ENCODE measurements at regions not wholly inside any gene's neighbourhood (a gene's known extent, or its start where the extent isn't known, plus 50 kb on each side); places are given as distances from the start of the nearest gene placed in this dataset.

- TF ChIP-seq, protein P1, sequence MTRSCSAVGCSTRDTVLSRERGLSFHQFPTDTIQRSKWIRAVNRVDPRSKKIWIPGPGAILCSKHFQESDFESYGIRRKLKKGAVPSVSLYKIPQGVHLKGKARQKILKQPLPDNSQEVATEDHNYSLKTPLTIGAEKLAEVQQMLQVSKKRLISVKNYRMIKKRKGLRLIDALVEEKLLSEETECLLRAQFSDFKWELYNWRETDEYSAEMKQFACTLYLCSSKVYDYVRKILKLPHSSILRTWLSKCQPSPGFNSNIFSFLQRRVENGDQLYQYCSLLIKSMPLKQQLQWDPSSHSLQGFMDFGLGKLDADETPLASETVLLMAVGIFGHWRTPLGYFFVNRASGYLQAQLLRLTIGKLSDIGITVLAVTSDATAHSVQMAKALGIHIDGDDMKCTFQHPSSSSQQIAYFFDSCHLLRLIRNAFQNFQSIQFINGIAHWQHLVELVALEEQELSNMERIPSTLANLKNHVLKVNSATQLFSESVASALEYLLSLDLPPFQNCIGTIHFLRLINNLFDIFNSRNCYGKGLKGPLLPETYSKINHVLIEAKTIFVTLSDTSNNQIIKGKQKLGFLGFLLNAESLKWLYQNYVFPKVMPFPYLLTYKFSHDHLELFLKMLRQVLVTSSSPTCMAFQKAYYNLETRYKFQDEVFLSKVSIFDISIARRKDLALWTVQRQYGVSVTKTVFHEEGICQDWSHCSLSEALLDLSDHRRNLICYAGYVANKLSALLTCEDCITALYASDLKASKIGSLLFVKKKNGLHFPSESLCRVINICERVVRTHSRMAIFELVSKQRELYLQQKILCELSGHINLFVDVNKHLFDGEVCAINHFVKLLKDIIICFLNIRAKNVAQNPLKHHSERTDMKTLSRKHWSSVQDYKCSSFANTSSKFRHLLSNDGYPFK (CRISPR knock-in tag; IDR thresholded peaks at IDR 0.05; ENCODE audit: borderline replicate concordance): no peak
- TF ChIP-seq ARNTL (CRISPR knock-in tag; IDR thresholded peaks at IDR 0.05): no peak
- TF ChIP-seq ZNF383 (CRISPR knock-in tag; IDR thresholded peaks at IDR 0.05; ENCODE audit: borderline replicate concordance): no peak
- no peak for TF ChIP-seq NR1H2 (CRISPR knock-in tag; IDR thresholded peaks at IDR 0.05; ENCODE audit: borderline replicate concordance, low read depth)
- TF ChIP-seq ZNF512B (CRISPR knock-in tag; IDR thresholded peaks at IDR 0.05; ENCODE audit: borderline replicate concordance): no peak
- TF ChIP-seq ZNF441 (CRISPR knock-in tag; IDR thresholded peaks at IDR 0.05; ENCODE audit: borderline replicate concordance): no peak
Observed at GRCh38 chr9:95581900-95582299, 65.1 kb upstream of the PTCH1 start (continued).

Measured in HepG2 (cell line).